ENCODE measurements at regions not wholly inside any gene's neighbourhood (a gene's known extent, or its start where the extent isn't known, plus 50 kb on each side); places are given as distances from the start of the nearest gene placed in this dataset.

DNA sequence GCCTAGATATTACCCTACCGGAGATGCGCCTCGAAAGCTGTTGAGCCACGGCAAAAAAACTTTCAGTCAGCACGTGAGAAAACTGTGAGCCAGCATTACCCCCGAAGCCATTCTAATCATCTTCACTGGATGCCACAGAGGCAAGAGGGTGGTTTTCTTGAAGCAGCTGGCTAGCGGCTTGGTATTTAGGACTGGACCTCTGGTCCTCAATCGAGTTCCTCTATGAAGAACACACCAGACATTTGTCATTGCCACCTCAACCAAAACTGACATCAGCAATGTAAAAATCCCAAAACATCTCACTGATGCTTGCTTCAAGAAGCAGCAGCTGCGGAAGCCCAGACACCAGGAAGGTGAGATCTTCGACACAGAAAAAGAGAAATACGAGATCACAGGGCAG, 52.8 kb upstream of the SLC66A3 start:
- TF ChIP-seq, protein P1, sequence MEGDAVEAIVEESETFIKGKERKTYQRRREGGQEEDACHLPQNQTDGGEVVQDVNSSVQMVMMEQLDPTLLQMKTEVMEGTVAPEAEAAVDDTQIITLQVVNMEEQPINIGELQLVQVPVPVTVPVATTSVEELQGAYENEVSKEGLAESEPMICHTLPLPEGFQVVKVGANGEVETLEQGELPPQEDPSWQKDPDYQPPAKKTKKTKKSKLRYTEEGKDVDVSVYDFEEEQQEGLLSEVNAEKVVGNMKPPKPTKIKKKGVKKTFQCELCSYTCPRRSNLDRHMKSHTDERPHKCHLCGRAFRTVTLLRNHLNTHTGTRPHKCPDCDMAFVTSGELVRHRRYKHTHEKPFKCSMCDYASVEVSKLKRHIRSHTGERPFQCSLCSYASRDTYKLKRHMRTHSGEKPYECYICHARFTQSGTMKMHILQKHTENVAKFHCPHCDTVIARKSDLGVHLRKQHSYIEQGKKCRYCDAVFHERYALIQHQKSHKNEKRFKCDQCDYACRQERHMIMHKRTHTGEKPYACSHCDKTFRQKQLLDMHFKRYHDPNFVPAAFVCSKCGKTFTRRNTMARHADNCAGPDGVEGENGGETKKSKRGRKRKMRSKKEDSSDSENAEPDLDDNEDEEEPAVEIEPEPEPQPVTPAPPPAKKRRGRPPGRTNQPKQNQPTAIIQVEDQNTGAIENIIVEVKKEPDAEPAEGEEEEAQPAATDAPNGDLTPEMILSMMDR (IDR thresholded peaks at IDR 0.05): no peak
- no peak for TF ChIP-seq POLR2A (IDR thresholded peaks at IDR 0.05)

All from adrenal gland (tissue), 5 donors.